Activated CD8-positive, alpha-beta T cell treated with anti-CD3 and anti-CD28 coated beads for 36 hours (primary cell): ENCODE measurements at regions not wholly inside any gene's neighbourhood (a gene's known extent, or its start where the extent isn't known, plus 50 kb on each side); places are given as distances from the start of the nearest gene placed in this dataset.

Experiments
- ATAC-seq: fragments of 200-7000 bp; cut with Tn5 transposase; one replicate; pipeline ENCODE4 v1.10.0; 2021; ENCODE audit warnings: mild to moderate bottlenecking, moderate library complexity
- CTCF ChIA-PET: fragments of 350-600 bp; sonication (Branson Sonifier 250); formaldehyde crosslinking; loops from one replicate; lab custom pipeline; 2021; ENCODE audit warnings: antibody characterized with exemption; lab: Charles Lee
- POLR2A ChIA-PET: fragments of 350-600 bp; sonication (Branson Sonifier 250); formaldehyde crosslinking; loops from one replicate; lab custom pipeline; 2021; ENCODE audit warnings: antibody characterized with exemption; lab: Charles Lee
- DNase-seq: peaks from one replicate; pipeline ENCODE4 v3.0.0-alpha.2; 2020
- H3K27ac Mint-ChIP-seq: one replicate; pipeline ENCODE4 v1.8.0; 2021; ENCODE audit warnings: mild to moderate bottlenecking, mixed read lengths
- H3K27me3 Mint-ChIP-seq: one replicate; pipeline ENCODE4 v1.8.0; 2021; ENCODE audit warnings: mixed read lengths
- H3K36me3 Mint-ChIP-seq: one replicate; pipeline ENCODE4 v1.8.0; 2021; ENCODE audit warnings: low read depth, mixed read lengths
- H3K4me1 Mint-ChIP-seq: one replicate; pipeline ENCODE4 v1.8.0; 2021; ENCODE audit warnings: low read depth, mixed read lengths
- H3K4me3 Mint-ChIP-seq: one replicate; pipeline ENCODE4 v1.8.0; 2021; ENCODE audit warnings: mild to moderate bottlenecking, moderate library complexity, mixed read lengths
- H3K9me3 Mint-ChIP-seq: one replicate; pipeline ENCODE4 v1.8.0; 2021; ENCODE audit warnings: mixed read lengths
- CTCF ChIP-seq: fragments of 200-600 bp; IDR thresholded peaks from one replicate; pipeline ENCODE4 v1.8.0; 2022; ENCODE audit warnings: antibody characterized with exemption, mild to moderate bottlenecking
- intact Hi-C: fragments of 100-400 bp; cut with micrococcal nuclease; formaldehyde crosslinking; loops from one replicate; pipeline ENCODE4 v1.10.0; 2022

GRCh38 chr5:105407200-105407599 lies 1844.6 kb upstream of the NUDT12 start:
- Mint-ChIP-seq H3K27ac (no peak overlapping the region), H3K4me1 (no peaks in the 10 kb centered on the region), H3K9me3 (peaks cover 4% of the 10 kb centered on the region), H3K36me3 (no peaks in the 10 kb centered on the region), H3K27me3 (no peaks in the 10 kb centered on the region), H3K4me3 (no peak overlapping the region)
- intact Hi-C loops, result no loop called here
- no peak for TF ChIP-seq CTCF
- DNase-seq (no peak), ATAC-seq (no peak)
- CTCF ChIA-PET, result no interaction called here
- POLR2A ChIA-PET, result no interaction called here

- peaks cover 9% of the 10 kb centered on the region for H3K9me3 Mint-ChIP-seq
- ChIA-PET CTCF (no interaction called here), POLR2A (no interaction called here)
- no peaks in the 10 kb centered on the region for H3K4me1 Mint-ChIP-seq
- H3K27ac Mint-ChIP-seq, result no peak overlapping the region
- no peaks in the 10 kb centered on the region for H3K36me3 Mint-ChIP-seq
- intact Hi-C loops, result no loop called here
- TF ChIP-seq CTCF, result no peak
- DNase-seq (no peak), ATAC-seq (no peak)
- H3K27me3 Mint-ChIP-seq, result no peaks in the 10 kb centered on the region
- no peak overlapping the region for H3K4me3 Mint-ChIP-seq
These were observed 1835.2 kb upstream of the NUDT12 start for GRCh38 chr5:105397749-105398148.

- POLR2A ChIA-PET, result no interaction called here
- ATAC-seq, result no peak
- no peak for TF ChIP-seq CTCF
- Mint-ChIP-seq H3K27ac (no peak overlapping the region), H3K9me3 (peaks cover 11% of the 10 kb centered on the region), H3K4me1 (no peaks in the 10 kb centered on the region), H3K36me3 (no peaks in the 10 kb centered on the region), H3K4me3 (no peak overlapping the region), H3K27me3 (no peaks in the 10 kb centered on the region)
- DNase-seq, result no peak
- intact Hi-C loops, result no loop called here
- CTCF ChIA-PET, result interaction anchor here (0.9 kb wide), 1 partner anchor 46 kb away, joined by 3 read pairs; no protein-coding TSS in a partner anchor
These were observed 1830.1 kb upstream of the NUDT12 start for GRCh38 chr5:105392710-105393149.

- Mint-ChIP-seq H3K27ac (no peak overlapping the region), H3K4me3 (no peak overlapping the region), H3K9me3 (peaks cover 10% of the 10 kb centered on the region), H3K4me1 (no peaks in the 10 kb centered on the region), H3K36me3 (no peaks in the 10 kb centered on the region), H3K27me3 (no peaks in the 10 kb centered on the region)
- CTCF ChIA-PET, result interaction anchor here (0.9 kb wide), 1 partner anchor 47 kb away, joined by 3 read pairs; no protein-coding TSS in a partner anchor
- no peak for TF ChIP-seq CTCF
- intact Hi-C loops, result no loop called here
- POLR2A ChIA-PET, result no interaction called here
- ATAC-seq (no peak), DNase-seq (no peak)
These were observed 1829.6 kb upstream of the NUDT12 start for GRCh38 chr5:105392122-105392709.

- intact Hi-C loops, result no loop called here
- DNase-seq (no peak), ATAC-seq (no peak)
- H3K9me3 Mint-ChIP-seq, result peaks cover 13% of the 10 kb centered on the region
- ChIA-PET POLR2A (no interaction called here), CTCF (no interaction called here)
- no peak for TF ChIP-seq CTCF
- no peaks in the 10 kb centered on the region for H3K4me1 Mint-ChIP-seq
- H3K4me3 Mint-ChIP-seq, result no peak overlapping the region
- H3K27me3 Mint-ChIP-seq, result no peaks in the 10 kb centered on the region
- no peak overlapping the region for H3K27ac Mint-ChIP-seq
- H3K36me3 Mint-ChIP-seq, result no peaks in the 10 kb centered on the region
These were observed 1817.5 kb upstream of the NUDT12 start for GRCh38 chr5:105380126-105380525.
